Heart left ventricle (tissue), 13 donors: ENCODE measurements at regions not wholly inside any gene's neighbourhood (a gene's known extent, or its start where the extent isn't known, plus 50 kb on each side); places are given as distances from the start of the nearest gene placed in this dataset.

Experiments used
- CTCF ChIP-seq, 12 donors: fragments of 200-600 bp; sonication (generic) in 4 of 12; IDR thresholded peaks; one replicate each; pipeline versions ENCODE4 v1.5.0 to v1.8.0; 2018 to 2022; ENCODE audit warnings: antibody characterized with exemption in 12 of 12, mild to moderate bottlenecking in 5 of 12
- POLR2A ChIP-seq, 2 donors: fragments of 450-650 bp; IDR thresholded peaks; one replicate each; pipeline ENCODE4 v1.6.1; 2017; ENCODE audit warnings: antibody characterized with exemption in 2 of 2, mild to moderate bottlenecking in 2 of 2, moderate library complexity in 2 of 2
- donor health status: ischemic (EF 13 %, LVEDD 7.1; RV severe dilation, severe dysfunction).
- donor health status: DM: no; HTN: yes; CAD: no.
- donor health status: DM: no; HTN: no; CAD: no.
- donor health status: ischemic (EF 25% LVEDD 6.9; RV normal size, moderate dysfunction).
- donor health status: ischemic (EF 25% LVEDD 5.7; RV mildly dilated, moderate dysfunction).
- donor health status: ischemic (EF 35%, LVEDD 5.7; RV mildly dilated, moderate dysfunction).
- donor health status: nonischemic (EF 11% LVEDD 7.7; RV severe dilation, severe dysfunction).
- donor health status: DM: yes; HTN: yes; CAD: no.
- donor health status: PGD.
- donor health status: ischemic (EF 29% LVEDD 5.4; RV normal size, mild dysfunction).
- donor health status: nonischemic (EF 23%, LVEDD 6.1; RV moderate dilation, normal function).

GRCh38 chr3:159221335-159221734, 419.5 kb downstream of the MFSD1 start:
- TF ChIP-seq CTCF (IDR thresholded peaks at IDR 0.05) = no peak
- no peak for TF ChIP-seq POLR2A (IDR thresholded peaks at IDR 0.05)
